Spleen (tissue), 7 donors: ENCODE measurements at regions not wholly inside any gene's neighbourhood (a gene's known extent, or its start where the extent isn't known, plus 50 kb on each side); places are given as distances from the start of the nearest gene placed in this dataset.

ENCODE experiments used
- POLR2AphosphoS5 ChIP-seq, 3 donors: sonication (generic); formaldehyde crosslinking; IDR thresholded peaks; one replicate each; pipeline ENCODE4 v1.5.1; 2017; ENCODE audit warnings: antibody characterized with exemption in 3 of 3
- TF ChIP-seq, protein P1 (sequence below), 11 experiments: fragments of 200-600 bp in 7 of 11; fragments of 450-650 bp in 4 of 11; sonication (generic) in 4 of 11; IDR thresholded peaks in 8 of 11; conservative IDR thresholded peaks in 3 of 11; 1 replicate in 7 of 11; 2 replicates in 4 of 11; pipeline versions ENCODE4 v1.4.0 to v1.8.0; 2016 to 2021; ENCODE audit warnings: antibody characterized with exemption in 11 of 11, inconsistent platforms in 4 of 11, mild to moderate bottlenecking in 1 of 11
- donor health status: DM: no; HTN: no; CAD: no; lungs with moderate emphysema.
- donor health status: DM: no; HTN: no; CAD: no.
- donor health status: DM: no; HTN: no; CAD: no.

- TF ChIP-seq, protein P1, sequence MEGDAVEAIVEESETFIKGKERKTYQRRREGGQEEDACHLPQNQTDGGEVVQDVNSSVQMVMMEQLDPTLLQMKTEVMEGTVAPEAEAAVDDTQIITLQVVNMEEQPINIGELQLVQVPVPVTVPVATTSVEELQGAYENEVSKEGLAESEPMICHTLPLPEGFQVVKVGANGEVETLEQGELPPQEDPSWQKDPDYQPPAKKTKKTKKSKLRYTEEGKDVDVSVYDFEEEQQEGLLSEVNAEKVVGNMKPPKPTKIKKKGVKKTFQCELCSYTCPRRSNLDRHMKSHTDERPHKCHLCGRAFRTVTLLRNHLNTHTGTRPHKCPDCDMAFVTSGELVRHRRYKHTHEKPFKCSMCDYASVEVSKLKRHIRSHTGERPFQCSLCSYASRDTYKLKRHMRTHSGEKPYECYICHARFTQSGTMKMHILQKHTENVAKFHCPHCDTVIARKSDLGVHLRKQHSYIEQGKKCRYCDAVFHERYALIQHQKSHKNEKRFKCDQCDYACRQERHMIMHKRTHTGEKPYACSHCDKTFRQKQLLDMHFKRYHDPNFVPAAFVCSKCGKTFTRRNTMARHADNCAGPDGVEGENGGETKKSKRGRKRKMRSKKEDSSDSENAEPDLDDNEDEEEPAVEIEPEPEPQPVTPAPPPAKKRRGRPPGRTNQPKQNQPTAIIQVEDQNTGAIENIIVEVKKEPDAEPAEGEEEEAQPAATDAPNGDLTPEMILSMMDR (IDR thresholded peaks at IDR 0.05 in 8 of 11, conservative IDR thresholded peaks at IDR 0.05 in 3 of 11) = no peak
- TF ChIP-seq POLR2AphosphoS5 (IDR thresholded peaks at IDR 0.05) = no peak
Observed at GRCh38 chr2:53234548-53234903, 533.1 kb upstream of the CHAC2 start.
